SK-N-SH (cell line): ENCODE measurements at regions not wholly inside any gene's neighbourhood (a gene's known extent, or its start where the extent isn't known, plus 50 kb on each side); places are given as distances from the start of the nearest gene placed in this dataset.

Source experiments
- CTCF ChIA-PET: fragments of 300-600, 350-600 bp; formaldehyde crosslinking; extraction: SDS; loops from one replicate; lab custom pipeline; 2021; lab: Yijun Ruan, JAX
- POLR2A ChIA-PET: fragments of 350-600 bp; sonication (Branson Sonifier 250); formaldehyde crosslinking; extraction: SDS; loops from one replicate; lab custom pipeline; 2020; ENCODE audit warnings: antibody characterized with exemption, inconsistent platforms; lab: Yijun Ruan, JAX
- DNase-seq: peaks from one replicate; pipeline ENCODE4 v3.0.0; 2012
- H2AFZ ChIP-seq: fragments of 200-600 bp; sonication (generic); 2 replicates; pipeline ENCODE4 v1.8.1; 2016; ENCODE audit warnings: antibody characterized with exemption, mild to moderate bottlenecking, low read depth
- H3F3A ChIP-seq: fragments of 200-600 bp; sonication (generic); replicated peaks from 2 replicates; pipeline ENCODE3; 2016; ENCODE audit warnings: antibody characterized with exemption, mild to moderate bottlenecking; ENCODE audit not compliant: insufficient read depth
- H3K27ac ChIP-seq, 2 experiments: fragments of 200-500 bp in 1 of 2; fragments of 200-600 bp in 1 of 2; sonication (Bioruptor generic) in 1 of 2; sonication (generic), shearing (Covaris generic) in 1 of 2; 2 replicates each; pipeline versions ENCODE4 v1.5.1 to v1.6.1; 2014 to 2016; ENCODE audit warnings: low read depth in 2 of 2, inconsistent platforms in 1 of 2, low read length in 1 of 2, mild to moderate bottlenecking in 1 of 2, mixed read lengths in 1 of 2
- H3K27me3 ChIP-seq: fragments of 200-600 bp; sonication (generic), shearing (Covaris generic); 2 replicates; pipeline ENCODE4 v1.6.1; 2016; ENCODE audit warnings: mixed run types; ENCODE audit not compliant: insufficient read depth
- H3K36me3 ChIP-seq, 2 experiments: fragments of 200-500 bp in 1 of 2; fragments of 200-600 bp in 1 of 2; sonication (Bioruptor generic) in 1 of 2; sonication (generic) in 1 of 2; replicated peaks in 1 of 2; 2 replicates each; pipeline versions ENCODE3 to v1.5.1; 2014 to 2016; ENCODE audit warnings: low read length in 1 of 2, mild to moderate bottlenecking in 1 of 2; ENCODE audit not compliant: insufficient read depth in 2 of 2, control insufficient read depth in 1 of 2
- H3K4me1 ChIP-seq, 2 experiments: fragments of 200-500 bp in 1 of 2; fragments of 200-600 bp in 1 of 2; sonication (Bioruptor generic) in 1 of 2; sonication (generic), shearing (Covaris generic) in 1 of 2; 2 replicates each; pipeline versions ENCODE4 v1.5.1 to v1.6.1; 2014 to 2016; ENCODE audit warnings: low read depth in 1 of 2, low read length in 1 of 2, mixed run types in 1 of 2; ENCODE audit not compliant: insufficient read depth in 2 of 2, control insufficient read depth in 1 of 2
- H3K4me2 ChIP-seq: fragments of 200-600 bp; sonication (generic), shearing (Covaris generic); 2 replicates; pipeline ENCODE4 v1.6.1; 2017; ENCODE audit warnings: mixed run types
- H3K4me3 ChIP-seq, 2 experiments: fragments of 200-500 bp in 1 of 2; fragments of 200-600 bp in 1 of 2; sonication (Bioruptor generic) in 1 of 2; sonication (generic), shearing (Covaris generic) in 1 of 2; 2 replicates each; pipeline versions ENCODE4 v1.5.1 to v1.8.1; 2014 to 2016; ENCODE audit warnings: low read depth in 2 of 2, inconsistent platforms in 1 of 2, low read length in 1 of 2, mild to moderate bottlenecking in 1 of 2, mixed read lengths in 1 of 2, moderate library complexity in 1 of 2
- H3K79me2 ChIP-seq: fragments of 200-600 bp; sonication (generic); 2 replicates; pipeline ENCODE4 v1.8.1; 2017; ENCODE audit warnings: mild to moderate bottlenecking; ENCODE audit not compliant: insufficient read depth
- H3K9ac ChIP-seq: fragments of 200-600 bp; sonication (generic); 2 replicates; pipeline ENCODE4 v1.6.1; 2017; ENCODE audit warnings: mixed run types
- H3K9me2 ChIP-seq: fragments of 200-600 bp; sonication (generic); 2 replicates; pipeline ENCODE4 v1.6.1; 2017; ENCODE audit warnings: mixed run types
- H3K9me3 ChIP-seq: fragments of 200-600 bp; sonication (generic); 2 replicates; pipeline ENCODE4 v1.6.1; 2017; ENCODE audit warnings: mixed run types, mild to moderate bottlenecking, moderate library complexity
- H4K20me1 ChIP-seq: fragments of 200-600 bp; sonication (generic); 2 replicates; pipeline ENCODE4 v1.6.1; 2017; ENCODE audit warnings: mild to moderate bottlenecking, mixed run types; ENCODE audit not compliant: insufficient read depth
- CHD2 ChIP-seq: fragments of 150-350 bp; IDR thresholded peaks from 2 replicates; pipeline ENCODE4 v1.6.1; 2018; ENCODE audit warnings: low read length; ENCODE audit not compliant: partially characterized antibody
- ELF1 ChIP-seq: IDR thresholded peaks from 2 replicates; pipeline ENCODE4 v1.4.0; 2012
- EZH2phosphoT487 ChIP-seq: fragments of 200-600 bp; sonication (generic); IDR thresholded peaks from 2 replicates; pipeline ENCODE4 v1.6.1; 2017; ENCODE audit warnings: low read depth, mixed run types, mild to moderate bottlenecking, antibody characterized with exemption, moderate library complexity, borderline replicate concordance
- FOSL2 ChIP-seq: IDR thresholded peaks from 2 replicates; pipeline ENCODE4 v1.4.0; 2012; ENCODE audit warnings: low read depth, mild to moderate bottlenecking, moderate library complexity, borderline replicate concordance
- FOXJ3 ChIP-seq: sonication (generic); formaldehyde crosslinking; IDR thresholded peaks from 2 replicates; pipeline ENCODE4 v1.5.1; 2020; ENCODE audit warnings: mild to moderate bottlenecking, missing genetic modification reagents
- FOXM1 ChIP-seq: IDR thresholded peaks from 2 replicates; pipeline ENCODE4 v1.4.0; 2012; ENCODE audit warnings: low read depth, mild to moderate bottlenecking
- GATA2 ChIP-seq: sonication (generic); formaldehyde crosslinking; IDR thresholded peaks from 2 replicates; pipeline ENCODE4 v1.5.0; 2020; ENCODE audit warnings: mild to moderate bottlenecking, missing genetic modification reagents
- IRF3 ChIP-seq: fragments of 150-350 bp; IDR thresholded peaks from 2 replicates; pipeline ENCODE4 v1.6.1; 2016; ENCODE audit warnings: mild to moderate bottlenecking, low read depth, low read length
- MAX ChIP-seq: IDR thresholded peaks from 2 replicates; pipeline ENCODE4 v1.4.0; 2012; ENCODE audit warnings: low read depth
- MEF2A ChIP-seq: IDR thresholded peaks from 2 replicates; pipeline ENCODE4 v1.4.0; 2012; ENCODE audit warnings: low read depth, borderline replicate concordance
- NRF1 ChIP-seq: IDR thresholded peaks from 2 replicates; pipeline ENCODE4 v1.6.1; 2012; ENCODE audit warnings: low read depth, mild to moderate bottlenecking, low read length
- PBX3 ChIP-seq: IDR thresholded peaks from 2 replicates; pipeline ENCODE4; 2012
- RCOR1 ChIP-seq: fragments of 150-350 bp; IDR thresholded peaks from 2 replicates; pipeline ENCODE4 v1.6.1; 2017; ENCODE audit warnings: antibody characterized with exemption, low read length
- RFX5 ChIP-seq: IDR thresholded peaks from 2 replicates; pipeline ENCODE4 v1.6.1; 2012; ENCODE audit warnings: mild to moderate bottlenecking, improper control_type of control experiment, low read length
- SIN3A ChIP-seq: IDR thresholded peaks from 2 replicates; pipeline ENCODE4 v1.6.1; 2012; ENCODE audit warnings: low read depth, mild to moderate bottlenecking, low read length, moderate library complexity, borderline replicate concordance
- SMC3 ChIP-seq: IDR thresholded peaks from 2 replicates; pipeline ENCODE4 v1.6.1; 2012; ENCODE audit warnings: low read depth, low read length, improper control_type of control experiment
- TCF12 ChIP-seq: IDR thresholded peaks from 2 replicates; pipeline ENCODE4 v1.4.0; 2012
- USF1 ChIP-seq: IDR thresholded peaks from 2 replicates; pipeline ENCODE4 v1.4.0; 2012; ENCODE audit warnings: low read depth, borderline replicate concordance
- WGBS: methylation state at CpG from one replicate; pipeline ENCODE4 v1.1.6; 2017; ENCODE audit warnings: low lambda C conversion rate; 5-methylcytosine and 5-hydroxymethylcytosine counted together

- Histone ChIP-seq H3F3A (peaks cover 12% of the 10 kb centered on the region), H3K4me1 (peaks cover 15 to 29% of the 10 kb centered on the region in 2 experiments; a peak in 3 of 4 replicates), H3K36me3 (no peaks in the 10 kb centered on the region), H3K9me3 (no peaks in the 10 kb centered on the region), H3K27ac (no peak overlapping the region), H4K20me1 (no peaks in the 10 kb centered on the region), H2AFZ (no peak overlapping the region), H3K9ac (no peak overlapping the region), H3K9me2 (no peaks in the 10 kb centered on the region), H3K4me2 (no peak overlapping the region), H3K27me3 (no peaks in the 10 kb centered on the region), H3K79me2 (no peaks in the 10 kb centered on the region), H3K4me3 (no peak overlapping the region)
- DNase-seq: no peak
- ChIA-PET POLR2A (no interaction called here), CTCF (interaction anchor here (1.0 kb wide), 1 partner anchor 564 kb away, joined by 3 read pairs; no protein-coding TSS in a partner anchor)
- 86% methylated on average over 6 of the region's 6 CpGs for WGBS
- no peak for TF ChIP-seq IRF3
- TF ChIP-seq RFX5: no peak
- TF ChIP-seq MEF2A: no peak
- TF ChIP-seq FOXM1: no peak
- TF ChIP-seq NRF1: no peak
- no peak for TF ChIP-seq FOXJ3 (CRISPR knock-in tag)
- no peak for TF ChIP-seq SIN3A
- TF ChIP-seq ELF1: no peak
Observed at GRCh38 chr5:93277051-93277450, 304.0 kb downstream of the NR2F1-AS1 start.

- Histone ChIP-seq H3K27ac (no peak overlapping the region), H3K4me1 (peaks cover 15 to 17% of the 10 kb centered on the region in 2 experiments; a peak in 3 of 4 replicates), H3K9ac (no peak overlapping the region), H3F3A (peaks cover 12% of the 10 kb centered on the region), H3K9me3 (no peaks in the 10 kb centered on the region), H3K4me2 (no peak overlapping the region), H4K20me1 (no peaks in the 10 kb centered on the region), H3K27me3 (no peaks in the 10 kb centered on the region), H3K9me2 (no peaks in the 10 kb centered on the region), H3K36me3 (no peaks in the 10 kb centered on the region), H2AFZ (no peak overlapping the region), H3K79me2 (no peaks in the 10 kb centered on the region), H3K4me3 (no peak overlapping the region)
- DNase-seq: no peak
- POLR2A ChIA-PET: no interaction called here
- CTCF ChIA-PET: no interaction called here
- TF ChIP-seq GATA2 (CRISPR knock-in tag) (no peak), TCF12 (no peak), MAX (no peak), FOSL2 (no peak), FOXM1 (no peak), SIN3A (no peak), RCOR1 (no peak), SMC3 (no peak), EZH2phosphoT487 (no peak), CHD2 (no peak), USF1 (no peak), PBX3 (no peak)
Observed at GRCh38 chr5:93275376-93275775, 305.6 kb downstream of the NR2F1-AS1 start.
